Osteocyte (in vitro differentiated cells): ENCODE measurements at regions not wholly inside any gene's neighbourhood (a gene's known extent, or its start where the extent isn't known, plus 50 kb on each side); places are given as distances from the start of the nearest gene placed in this dataset.
"Not testable (repeated sequence)": the region's sequence is repeated elsewhere in the genome, so short reads cannot be mapped to it uniquely, and the experiment has no call there.

ENCODE experiments used
- DNase-seq: peaks from one replicate; pipeline ENCODE4 v3.0.0; 2021; ENCODE audit warnings: mixed read lengths; ENCODE audit not compliant: unreplicated experiment; ENCODE audit errors: extremely low spot score
- H3K27ac Mint-ChIP-seq: one replicate; pipeline ENCODE4 v1.8.0; 2021; ENCODE audit warnings: mild to moderate bottlenecking, mixed read lengths; ENCODE audit not compliant: unreplicated experiment
- H3K27me3 Mint-ChIP-seq: one replicate; pipeline ENCODE4 v1.8.0; 2021; ENCODE audit warnings: mixed read lengths; ENCODE audit not compliant: unreplicated experiment
- H3K36me3 Mint-ChIP-seq: one replicate; pipeline ENCODE4 v1.8.0; 2021; ENCODE audit warnings: mixed read lengths; ENCODE audit not compliant: unreplicated experiment
- H3K4me1 Mint-ChIP-seq: one replicate; pipeline ENCODE4 v1.8.0; 2021; ENCODE audit warnings: mixed read lengths; ENCODE audit not compliant: unreplicated experiment
- H3K4me3 Mint-ChIP-seq: one replicate; pipeline ENCODE4 v1.8.0; 2021; ENCODE audit warnings: mild to moderate bottlenecking, moderate library complexity, mixed read lengths; ENCODE audit not compliant: unreplicated experiment
- H3K9me3 Mint-ChIP-seq: one replicate; pipeline ENCODE4 v1.8.0; 2021; ENCODE audit warnings: mixed read lengths; ENCODE audit not compliant: unreplicated experiment
- CTCF ChIP-seq: fragments of 200-600 bp; sonication (generic); IDR thresholded peaks from 2 replicates; pipeline ENCODE4 v1.5.0; 2021; ENCODE audit warnings: antibody characterized with exemption, mild to moderate bottlenecking, moderate library complexity

GRCh38 chr14:22177870-22178269 is 411.2 kb downstream of the DAD1 start:
- no peak overlapping the region for H3K4me3 Mint-ChIP-seq
- H3K9me3 Mint-ChIP-seq = no peaks in the 10 kb centered on the region
- no peaks in the 10 kb centered on the region for H3K36me3 Mint-ChIP-seq
- no peak overlapping the region for H3K27ac Mint-ChIP-seq
- H3K4me1 Mint-ChIP-seq = no peaks in the 10 kb centered on the region
- DNase-seq = no peak
- peaks cover 9% of the 10 kb centered on the region for H3K27me3 Mint-ChIP-seq
- TF ChIP-seq CTCF = no peak

DNA sequence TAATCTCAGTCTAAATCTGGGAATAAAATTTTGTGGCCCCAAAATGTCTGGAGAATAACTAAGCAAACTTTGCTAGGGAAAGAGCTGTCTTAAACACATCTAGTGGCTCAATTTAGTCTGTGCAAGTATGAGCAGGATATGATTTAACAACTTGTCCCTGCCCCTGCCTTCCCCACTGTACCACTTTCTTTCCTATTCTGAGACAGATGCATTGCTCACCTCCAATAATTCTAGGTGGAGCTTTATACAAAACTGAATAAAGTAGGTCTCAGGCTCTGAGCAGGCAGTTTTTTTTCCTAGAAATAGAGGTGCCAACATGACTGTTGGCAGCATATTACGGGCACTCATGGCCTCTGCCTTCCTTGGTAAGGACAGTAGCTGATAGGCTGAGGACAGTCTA is 412.1 kb downstream of the DAD1 start:
- Mint-ChIP-seq H3K4me1 (no peaks in the 10 kb centered on the region), H3K9me3 (no peaks in the 10 kb centered on the region), H3K27me3 (peaks cover 9% of the 10 kb centered on the region), H3K27ac (no peak overlapping the region), H3K4me3 (no peak overlapping the region), H3K36me3 (no peaks in the 10 kb centered on the region)
- TF ChIP-seq CTCF = no peak
- DNase-seq = no peak

GRCh38 chr14:22175278-22175558 is 413.8 kb downstream of the DAD1 start:
- not testable (repeated sequence) for H3K27me3 Mint-ChIP-seq, H3K4me3 Mint-ChIP-seq, H3K9me3 Mint-ChIP-seq, H3K4me1 Mint-ChIP-seq, H3K36me3 Mint-ChIP-seq, DNase-seq, H3K27ac Mint-ChIP-seq

DNA sequence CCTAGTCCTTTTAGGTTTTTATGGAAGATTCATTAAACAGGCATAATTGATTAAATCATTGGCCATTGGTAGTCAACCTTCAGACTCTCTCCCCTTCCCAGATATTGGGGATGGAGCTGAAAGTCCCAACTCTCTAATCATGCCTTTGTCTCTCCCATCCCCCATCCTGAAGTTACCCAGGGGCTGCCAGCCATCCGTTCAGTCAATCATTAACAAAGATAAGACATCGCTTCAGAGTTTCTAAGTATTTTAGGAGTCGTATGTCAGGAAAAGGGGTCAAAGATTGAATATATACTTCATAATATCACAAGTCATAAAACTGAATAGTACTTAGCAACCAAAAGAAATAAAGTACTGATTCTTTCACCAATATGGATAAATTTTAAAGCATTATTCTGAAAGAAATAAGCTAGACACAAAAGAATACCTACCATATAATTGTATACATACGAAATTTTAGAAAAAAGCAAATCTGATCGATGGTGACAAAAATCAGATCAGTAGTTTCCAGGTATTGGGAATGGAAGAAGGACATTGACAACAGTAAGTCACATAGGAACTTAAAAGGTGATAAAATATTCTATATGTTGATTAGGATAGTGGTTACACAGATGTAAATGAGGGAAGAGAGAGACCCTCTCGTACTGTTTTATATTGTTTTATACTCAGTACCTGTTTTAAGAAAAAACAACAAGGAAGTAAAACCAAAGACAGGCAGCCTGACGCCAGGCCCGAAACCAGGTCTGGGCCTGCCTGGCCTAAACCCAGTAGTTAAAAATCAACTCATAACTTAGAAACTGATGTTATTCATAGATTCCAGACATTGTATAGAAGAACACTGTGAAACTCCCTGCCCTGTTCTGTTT is 414.4 kb downstream of the DAD1 start:
- no peaks in the 10 kb centered on the region for H3K4me1 Mint-ChIP-seq
- H3K27ac Mint-ChIP-seq = no peak overlapping the region
- no peak for TF ChIP-seq CTCF
- no peaks in the 10 kb centered on the region for H3K36me3 Mint-ChIP-seq
- peaks cover 7% of the 10 kb centered on the region for H3K27me3 Mint-ChIP-seq
- DNase-seq = no peak
- H3K9me3 Mint-ChIP-seq = no peaks in the 10 kb centered on the region
- H3K4me3 Mint-ChIP-seq = no peak overlapping the region

DNA sequence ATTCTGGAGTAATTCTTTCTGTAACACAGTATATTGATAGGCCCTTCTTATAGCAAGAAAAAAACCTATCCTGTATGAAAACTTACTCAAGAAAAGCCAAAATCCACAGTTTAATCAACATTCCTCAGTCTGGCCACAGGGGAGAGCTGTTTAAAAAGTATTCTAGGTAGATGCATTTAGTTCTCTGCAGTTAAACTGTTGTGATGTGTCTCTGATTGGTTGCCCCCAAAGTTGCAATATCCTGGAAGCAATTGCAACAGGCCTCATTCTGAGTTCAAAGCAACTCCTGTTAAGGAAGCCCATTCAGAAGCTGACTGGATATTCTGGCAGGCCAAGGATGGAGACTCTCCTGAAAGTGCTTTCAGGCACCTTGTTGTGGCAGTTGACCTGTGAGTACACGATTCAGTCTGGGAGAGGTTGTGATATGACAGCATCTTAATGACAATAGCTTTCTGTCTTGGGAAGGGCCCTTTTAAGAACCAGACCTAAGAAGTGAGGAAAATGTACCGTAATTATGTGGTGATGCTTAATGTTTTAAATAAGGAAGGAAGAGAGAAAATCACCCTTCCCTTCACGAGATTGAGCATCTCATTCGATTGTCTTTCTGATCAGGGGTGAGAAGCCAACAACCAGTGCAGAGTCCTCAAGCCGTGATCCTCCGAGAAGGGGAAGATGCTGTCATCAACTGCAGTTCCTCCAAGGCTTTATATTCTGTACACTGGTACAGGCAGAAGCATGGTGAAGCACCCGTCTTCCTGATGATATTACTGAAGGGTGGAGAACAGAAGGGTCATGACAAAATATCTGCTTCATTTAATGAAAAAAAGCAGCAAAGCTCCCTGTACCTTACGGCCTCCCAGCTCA is 420.7 kb downstream of the DAD1 start:
- DNase-seq = no peak
- H3K27me3 Mint-ChIP-seq = peaks cover 25% of the 10 kb centered on the region
- H3K36me3 Mint-ChIP-seq = no peaks in the 10 kb centered on the region
- no peak for TF ChIP-seq CTCF
- no peak overlapping the region for H3K4me3 Mint-ChIP-seq
- no peaks in the 10 kb centered on the region for H3K9me3 Mint-ChIP-seq
- no peak overlapping the region for H3K27ac Mint-ChIP-seq
- H3K4me1 Mint-ChIP-seq = no peaks in the 10 kb centered on the region
